Right lobe of liver (tissue), 6 donors: ENCODE measurements at regions not wholly inside any gene's neighbourhood (a gene's known extent, or its start where the extent isn't known, plus 50 kb on each side); places are given as distances from the start of the nearest gene placed in this dataset.

ENCODE experiments used
- ATAC-seq, 4 donors: fragments of 200-7000 bp; cut with Tn5 transposase; one replicate each; pipeline ENCODE4 v1.9.1; 2020; ENCODE audit warnings: mild to moderate bottlenecking in 4 of 4, moderate library complexity in 4 of 4
- DNase-seq, 3 donors: peaks; one replicate each; pipeline ENCODE4 v3.0.0-alpha.2; 2020
- H3K27ac ChIP-seq, 3 donors: fragments of 200-600 bp; one replicate each; pipeline ENCODE4 v1.8.0; 2022
- H3K27me3 ChIP-seq, 2 donors: fragments of 200-600 bp; one replicate each; pipeline ENCODE4 v1.8.0; 2022
- H3K36me3 ChIP-seq, 4 donors: fragments of 200-600 bp; sonication (generic) in 1 of 4; one replicate each; pipeline versions ENCODE4 v1.5.1 to v1.8.0; 2017 to 2022; ENCODE audit warnings: control low read depth in 1 of 4
- H3K4me1 ChIP-seq, 4 donors: fragments of 200-600 bp; sonication (generic) in 1 of 4; one replicate each; pipeline versions ENCODE4 v1.5.1 to v1.8.0; 2017 to 2022; ENCODE audit warnings: control low read depth in 1 of 4
- H3K4me3 ChIP-seq, 3 donors: fragments of 200-600 bp; one replicate each; pipeline ENCODE4 v1.8.0; 2022
- H3K9me3 ChIP-seq, 4 donors: fragments of 200-600 bp; sonication (generic) in 1 of 4; one replicate each; pipeline versions ENCODE4 v1.5.1 to v1.8.0; 2017 to 2022; ENCODE audit warnings: control low read depth in 1 of 4
- POLR2A ChIP-seq: fragments of 450-650 bp; IDR thresholded peaks from one replicate; pipeline ENCODE4 v1.6.1; 2017; ENCODE audit warnings: antibody characterized with exemption, mild to moderate bottlenecking
- WGBS: methylation state at CpG from one replicate; pipeline ENCODE4 v1.1.6; 2018; ENCODE audit warnings: low coverage, low lambda C conversion rate; ENCODE audit not compliant: insufficient coverage; ENCODE audit errors: missing lambda C conversion rate; 5-methylcytosine and 5-hydroxymethylcytosine counted together
- intact Hi-C, 2 donors: fragments of 100-400 bp; cut with DNase I; formaldehyde crosslinking; loops; one replicate each; pipeline versions ENCODE4 v1.11.2 to v1.14.1; 2022
- TF ChIP-seq, protein P1 (sequence below), 4 donors: fragments of 200-600 bp in 3 of 4; fragments of 450-650 bp in 1 of 4; IDR thresholded peaks; one replicate each; pipeline versions ENCODE4 v1.5.1 to v1.8.0; 2016 to 2022; ENCODE audit warnings: antibody characterized with exemption in 4 of 4, mild to moderate bottlenecking in 2 of 4
- donor health status: DM: no; HTN: yes; CAD: no.
- donor health status: DM: no; HTN: no; CAD: no.
- donor health status: DM: no; HTN: no; CAD: no.
- donor health status: DM: no; HTN: yes; CAD: no.
- donor health status: DM: no; HTN: yes; CAD: no.

DNA sequence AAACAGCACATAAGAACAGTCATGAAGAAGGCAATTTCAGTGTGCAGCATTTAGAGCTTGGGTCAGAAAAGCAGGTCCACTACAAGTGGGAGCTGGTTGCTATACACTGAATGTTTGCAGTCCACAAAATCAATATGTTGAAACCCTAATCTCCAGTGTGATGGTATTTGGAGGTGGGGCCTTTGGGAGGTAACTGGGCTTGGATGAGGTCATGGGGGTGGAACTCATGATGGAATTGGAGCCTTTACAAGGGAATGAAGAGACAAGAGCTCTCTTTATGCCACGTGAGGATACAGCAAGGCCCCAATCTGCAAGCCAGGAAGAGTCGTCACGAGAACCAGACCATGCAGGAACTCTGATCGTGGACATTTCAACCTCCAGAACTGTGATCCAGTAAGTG, 216.7 kb upstream of the SLC35B3 start:
- Histone ChIP-seq H3K36me3 (no peaks in the 10 kb centered on the region), H3K4me1 (peaks cover 0 to 19% (median 5%) of the 10 kb centered on the region in 4 donors), H3K27me3 (no peaks in the 10 kb centered on the region), H3K27ac (peak overlapping the region; percentile 74 to 96 (median 86)), H3K4me3 (peak overlapping the region; percentile 43 to 71 (median 59)), H3K9me3 (no peaks in the 10 kb centered on the region)
- intact Hi-C loops, result no loop called here
- peak; percentile 77 to 87 (median 81) for ATAC-seq
- TF ChIP-seq POLR2A, result peak; percentile 58
- TF ChIP-seq, protein P1, sequence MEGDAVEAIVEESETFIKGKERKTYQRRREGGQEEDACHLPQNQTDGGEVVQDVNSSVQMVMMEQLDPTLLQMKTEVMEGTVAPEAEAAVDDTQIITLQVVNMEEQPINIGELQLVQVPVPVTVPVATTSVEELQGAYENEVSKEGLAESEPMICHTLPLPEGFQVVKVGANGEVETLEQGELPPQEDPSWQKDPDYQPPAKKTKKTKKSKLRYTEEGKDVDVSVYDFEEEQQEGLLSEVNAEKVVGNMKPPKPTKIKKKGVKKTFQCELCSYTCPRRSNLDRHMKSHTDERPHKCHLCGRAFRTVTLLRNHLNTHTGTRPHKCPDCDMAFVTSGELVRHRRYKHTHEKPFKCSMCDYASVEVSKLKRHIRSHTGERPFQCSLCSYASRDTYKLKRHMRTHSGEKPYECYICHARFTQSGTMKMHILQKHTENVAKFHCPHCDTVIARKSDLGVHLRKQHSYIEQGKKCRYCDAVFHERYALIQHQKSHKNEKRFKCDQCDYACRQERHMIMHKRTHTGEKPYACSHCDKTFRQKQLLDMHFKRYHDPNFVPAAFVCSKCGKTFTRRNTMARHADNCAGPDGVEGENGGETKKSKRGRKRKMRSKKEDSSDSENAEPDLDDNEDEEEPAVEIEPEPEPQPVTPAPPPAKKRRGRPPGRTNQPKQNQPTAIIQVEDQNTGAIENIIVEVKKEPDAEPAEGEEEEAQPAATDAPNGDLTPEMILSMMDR (IDR thresholded peaks at IDR 0.05), result no peak
- 63% methylated on average over 3 of the region's 4 CpGs for WGBS
- peak; percentile 30 to 74 (median 65) for DNase-seq

DNA sequence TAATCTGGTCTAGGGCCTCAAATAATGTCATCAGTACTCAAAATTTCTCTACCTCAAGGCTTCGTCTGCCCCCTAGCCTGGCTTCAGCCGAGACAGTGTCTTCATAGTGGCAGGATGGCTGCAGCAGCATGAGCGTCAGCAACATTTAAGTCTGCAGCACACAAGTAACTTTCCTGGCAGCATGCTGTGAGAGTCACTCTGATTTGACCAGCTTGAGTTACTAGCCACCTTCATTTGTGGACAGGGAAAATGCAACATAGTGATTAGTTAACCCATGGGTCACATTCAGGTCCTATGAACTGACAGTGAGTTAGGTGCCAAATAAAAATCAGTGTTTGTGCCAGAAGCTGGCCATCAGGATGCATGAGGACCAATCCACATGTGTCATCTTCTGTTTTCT, 209.9 kb upstream of the SLC35B3 start:
- TF ChIP-seq POLR2A, result no peak
- TF ChIP-seq, protein P1 (IDR thresholded peaks at IDR 0.05), result no peak
- H3K4me1 ChIP-seq, result peaks cover 0 to 33% (median 7%) of the 10 kb centered on the region in 4 donors
- no peaks in the 10 kb centered on the region for H3K27me3 ChIP-seq
- intact Hi-C loops, result no loop called here
- no peaks in the 10 kb centered on the region for H3K36me3 ChIP-seq
- peak; percentile 62 to 88 (median 79) for DNase-seq
- H3K9me3 ChIP-seq, result no peaks in the 10 kb centered on the region
- no peak overlapping the region for H3K4me3 ChIP-seq
- peak overlapping the region in 2 of 3 donors; percentile 25 to 81 for H3K27ac ChIP-seq
- ATAC-seq, result peak; percentile 84 to 89 (median 86)
- WGBS, result 61% methylated on average over 2 of the region's 3 CpGs

DNA sequence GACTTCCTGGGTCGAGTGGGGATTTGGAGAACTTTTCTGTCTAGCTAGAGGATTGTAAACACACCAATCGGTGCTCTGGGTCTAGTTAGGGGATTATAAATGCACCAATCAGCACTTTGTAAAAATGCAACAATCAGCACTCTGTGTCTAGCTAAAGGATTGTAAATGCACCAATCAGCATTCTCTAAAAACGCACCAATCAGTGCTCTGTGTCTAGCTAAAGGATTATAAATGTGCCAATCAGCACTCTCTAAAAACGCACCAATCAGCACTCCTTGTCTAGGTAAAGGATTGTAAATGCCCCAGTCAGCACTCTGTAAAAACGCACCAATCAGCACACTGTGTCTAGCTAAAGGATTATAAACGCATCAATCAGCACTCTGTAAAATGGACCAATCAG, 209.0 kb upstream of the SLC35B3 start:
- H3K4me1 ChIP-seq, result peaks cover 0 to 41% (median 11%) of the 10 kb centered on the region in 4 donors
- no peaks in the 10 kb centered on the region for H3K36me3 ChIP-seq
- DNase-seq, result no peak
- 84% methylated on average over 6 of the region's 6 CpGs for WGBS
- TF ChIP-seq, protein P1 (IDR thresholded peaks at IDR 0.05), result no peak
- TF ChIP-seq POLR2A, result no peak
- peak overlapping the region in 1 of 3 donors; percentile 81 for H3K27ac ChIP-seq
- H3K27me3 ChIP-seq, result no peaks in the 10 kb centered on the region
- no peak overlapping the region for H3K4me3 ChIP-seq
- no peak for ATAC-seq
- intact Hi-C loops, result no loop called here
- no peaks in the 10 kb centered on the region for H3K9me3 ChIP-seq

DNA sequence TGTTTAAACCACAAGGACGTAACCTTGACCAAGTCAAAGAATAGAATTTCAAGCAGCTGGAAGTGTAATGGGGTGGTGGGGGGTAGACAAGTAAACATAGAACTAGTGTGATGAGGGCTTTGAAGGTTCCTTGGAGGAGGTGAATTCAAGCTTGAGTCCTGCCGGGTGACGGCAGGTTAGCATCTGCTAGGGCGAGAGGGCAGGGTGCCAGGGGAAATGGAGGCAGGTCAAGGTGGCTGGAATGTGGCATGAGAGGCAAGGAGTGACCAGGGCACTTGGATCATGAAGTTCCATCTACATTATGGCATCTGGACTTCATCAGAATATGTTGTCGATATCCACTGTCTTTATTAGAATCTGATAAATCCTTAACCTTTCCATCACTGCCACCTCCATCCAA, 207.5 kb upstream of the SLC35B3 start:
- H3K9me3 ChIP-seq, result no peaks in the 10 kb centered on the region
- no peaks in the 10 kb centered on the region for H3K27me3 ChIP-seq
- no peak for DNase-seq
- no peak for ATAC-seq
- H3K27ac ChIP-seq, result no peak overlapping the region
- H3K4me1 ChIP-seq, result peaks cover 0 to 56% (median 18%) of the 10 kb centered on the region in 4 donors
- 62% methylated on average over 3 of the region's 5 CpGs for WGBS
- H3K36me3 ChIP-seq, result no peaks in the 10 kb centered on the region
- intact Hi-C loops, result no loop called here
- no peak overlapping the region for H3K4me3 ChIP-seq
- TF ChIP-seq, protein P1 (IDR thresholded peaks at IDR 0.05), result no peak
- TF ChIP-seq POLR2A, result no peak

DNA sequence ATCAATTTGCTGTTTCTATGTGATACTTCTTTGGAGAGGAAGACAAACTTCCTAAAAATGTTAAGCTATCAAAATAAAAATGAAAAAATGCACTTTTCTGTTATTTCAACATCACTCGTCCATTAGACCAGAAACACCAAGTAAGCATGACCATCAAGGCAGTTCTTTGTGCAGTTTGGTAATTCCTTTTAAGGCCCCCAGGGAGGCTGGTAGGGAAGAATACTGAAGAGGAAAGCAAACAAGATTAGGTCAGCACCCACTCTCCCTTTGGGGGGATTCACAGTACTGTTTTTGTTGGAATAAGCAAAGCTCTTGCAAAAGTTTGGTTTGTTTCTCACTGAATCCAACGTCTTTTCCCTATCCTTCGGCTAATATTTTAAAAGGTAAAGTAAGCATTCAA, 206.8 kb upstream of the SLC35B3 start:
- ATAC-seq, result no peak
- no peak for TF ChIP-seq POLR2A
- TF ChIP-seq, protein P1 (IDR thresholded peaks at IDR 0.05), result no peak
- WGBS, result 55% methylated on average over 3 of the region's 3 CpGs
- DNase-seq, result no peak
- Histone ChIP-seq H3K27ac (no peak overlapping the region), H3K36me3 (no peaks in the 10 kb centered on the region), H3K4me1 (peaks cover 0 to 63% (median 19%) of the 10 kb centered on the region in 4 donors), H3K9me3 (no peaks in the 10 kb centered on the region), H3K4me3 (no peak overlapping the region), H3K27me3 (no peaks in the 10 kb centered on the region)
- intact Hi-C loops, result no loop called here
